MCF 10A (cell line): ENCODE measurements at regions not wholly inside any gene's neighbourhood (a gene's known extent, or its start where the extent isn't known, plus 50 kb on each side); places are given as distances from the start of the nearest gene placed in this dataset.

Experiments used
- BruUV-seq: library from RNA; stranded (reverse); fragments of 400-500 nt; replicated peaks from 2 replicates; lab custom pipeline; 2021; lab: Mats Ljungman, UMichigan
- CTCF ChIA-PET: fragments of 300-600 bp; sonication (Branson Sonifier 250); formaldehyde crosslinking; extraction: SDS; loops from one replicate; lab custom pipeline; 2021; ENCODE audit warnings: antibody characterized with exemption, inconsistent platforms; lab: Yijun Ruan, JAX
- POLR2A ChIA-PET: fragments of 300-600, 350-650 bp; sonication (Branson Sonifier 250); formaldehyde crosslinking; extraction: SDS; loops from one replicate; lab custom pipeline; 2020; ENCODE audit warnings: antibody characterized with exemption, inconsistent platforms; lab: Yijun Ruan, JAX
- DNase-seq: peaks from one replicate; pipeline ENCODE4 v3.0.0-alpha.2; 2018; ENCODE audit not compliant: unreplicated experiment
- H3K27ac Mint-ChIP-seq: one replicate; pipeline ENCODE4 v1.8.0; 2022; ENCODE audit warnings: mild to moderate bottlenecking, low read depth, mixed read lengths; ENCODE audit not compliant: unreplicated experiment
- H3K27me3 Mint-ChIP-seq: one replicate; pipeline ENCODE4 v1.8.0; 2022; ENCODE audit warnings: mixed read lengths; ENCODE audit not compliant: insufficient read depth, unreplicated experiment
- H3K36me3 Mint-ChIP-seq: one replicate; pipeline ENCODE4 v1.8.0; 2022; ENCODE audit warnings: mild to moderate bottlenecking, moderate library complexity, mixed read lengths; ENCODE audit not compliant: insufficient read depth, unreplicated experiment
- H3K4me1 Mint-ChIP-seq: one replicate; pipeline ENCODE4 v1.8.0; 2022; ENCODE audit warnings: mixed read lengths; ENCODE audit not compliant: insufficient read depth, unreplicated experiment
- H3K4me3 Mint-ChIP-seq: one replicate; pipeline ENCODE4 v1.8.0; 2022; ENCODE audit warnings: mild to moderate bottlenecking, moderate library complexity, mixed read lengths; ENCODE audit not compliant: unreplicated experiment
- H3K9me3 Mint-ChIP-seq: one replicate; pipeline ENCODE4 v1.8.0; 2022; ENCODE audit warnings: mixed read lengths; ENCODE audit not compliant: unreplicated experiment
- intact Hi-C: fragments of 100-400 bp; cut with micrococcal nuclease; formaldehyde crosslinking; loops from 2 replicates; pipeline ENCODE4 v1.14.1; 2022
- TF ChIP-seq, protein P1 (sequence below): fragments of 200-600 bp; IDR thresholded peaks from one replicate; pipeline ENCODE4 v1.8.0; 2022; ENCODE audit warnings: antibody characterized with exemption, mild to moderate bottlenecking; ENCODE audit not compliant: unreplicated experiment

DNA sequence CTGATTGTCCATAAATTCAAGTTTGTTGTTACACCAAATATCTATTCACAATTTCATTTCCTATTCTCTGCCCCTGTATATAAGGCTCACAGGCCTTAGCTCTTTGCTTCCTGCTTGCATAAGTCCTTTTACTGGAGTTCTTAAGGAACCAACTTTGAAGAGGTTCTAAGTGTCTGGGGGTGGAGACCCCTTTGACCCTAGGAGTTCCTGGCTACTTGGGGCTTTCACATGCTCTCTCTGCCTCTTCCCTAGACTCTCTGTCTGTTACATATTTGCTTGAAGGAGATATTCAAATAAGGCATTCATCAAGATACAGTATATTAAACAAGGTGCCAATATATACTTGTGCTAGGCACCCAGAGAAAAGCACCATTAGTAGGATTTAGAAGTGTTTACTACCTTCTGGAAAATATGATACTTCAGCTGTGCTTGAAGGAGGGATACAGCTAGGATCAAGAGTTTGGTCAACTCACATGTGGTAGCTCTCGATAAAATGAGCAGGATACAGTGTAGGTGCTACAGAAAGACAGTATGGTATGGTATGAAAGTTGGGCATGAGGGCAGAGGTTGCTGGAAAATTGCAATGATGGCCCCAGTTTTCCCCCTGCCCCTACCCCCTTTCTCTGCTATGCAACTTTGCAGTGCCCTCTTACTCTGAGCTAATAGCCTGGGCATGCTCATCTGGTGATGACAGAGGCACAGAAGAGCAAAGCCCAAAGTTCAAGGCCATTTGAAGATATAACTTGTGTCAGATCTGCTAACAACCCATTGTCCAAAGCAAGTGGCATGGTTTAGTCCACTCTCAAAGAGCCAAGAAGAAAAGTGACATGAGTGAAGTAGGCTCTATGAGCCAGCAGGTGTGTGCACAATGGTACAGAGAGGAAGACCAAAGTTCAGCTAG lies 107.6 kb upstream of the CPEB2 start:
- no peak overlapping the region for H3K4me3 Mint-ChIP-seq
- peaks cover 13% of the 10 kb centered on the region for H3K4me1 Mint-ChIP-seq
- H3K27me3 Mint-ChIP-seq, result no peaks in the 10 kb centered on the region
- H3K36me3 Mint-ChIP-seq, result no peaks in the 10 kb centered on the region
- ChIA-PET POLR2A (interaction anchor here (1.2 kb wide), 1 partner anchor 107 kb away, joined by 5 read pairs; no protein-coding TSS in a partner anchor), CTCF (interaction anchor here (0.6 to 0.9 kb wide), 3 partner anchors 69 to 107 kb away, joined by 3 to 5 read pairs (median 3); no protein-coding TSS in a partner anchor)
- TF ChIP-seq, protein P1, sequence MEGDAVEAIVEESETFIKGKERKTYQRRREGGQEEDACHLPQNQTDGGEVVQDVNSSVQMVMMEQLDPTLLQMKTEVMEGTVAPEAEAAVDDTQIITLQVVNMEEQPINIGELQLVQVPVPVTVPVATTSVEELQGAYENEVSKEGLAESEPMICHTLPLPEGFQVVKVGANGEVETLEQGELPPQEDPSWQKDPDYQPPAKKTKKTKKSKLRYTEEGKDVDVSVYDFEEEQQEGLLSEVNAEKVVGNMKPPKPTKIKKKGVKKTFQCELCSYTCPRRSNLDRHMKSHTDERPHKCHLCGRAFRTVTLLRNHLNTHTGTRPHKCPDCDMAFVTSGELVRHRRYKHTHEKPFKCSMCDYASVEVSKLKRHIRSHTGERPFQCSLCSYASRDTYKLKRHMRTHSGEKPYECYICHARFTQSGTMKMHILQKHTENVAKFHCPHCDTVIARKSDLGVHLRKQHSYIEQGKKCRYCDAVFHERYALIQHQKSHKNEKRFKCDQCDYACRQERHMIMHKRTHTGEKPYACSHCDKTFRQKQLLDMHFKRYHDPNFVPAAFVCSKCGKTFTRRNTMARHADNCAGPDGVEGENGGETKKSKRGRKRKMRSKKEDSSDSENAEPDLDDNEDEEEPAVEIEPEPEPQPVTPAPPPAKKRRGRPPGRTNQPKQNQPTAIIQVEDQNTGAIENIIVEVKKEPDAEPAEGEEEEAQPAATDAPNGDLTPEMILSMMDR, result no peak
- no peak for DNase-seq
- intact Hi-C loops, result no loop called here
- H3K27ac Mint-ChIP-seq, result no peak overlapping the region
- no TSS peak for BruUV-seq
- no peaks in the 10 kb centered on the region for H3K9me3 Mint-ChIP-seq

DNA sequence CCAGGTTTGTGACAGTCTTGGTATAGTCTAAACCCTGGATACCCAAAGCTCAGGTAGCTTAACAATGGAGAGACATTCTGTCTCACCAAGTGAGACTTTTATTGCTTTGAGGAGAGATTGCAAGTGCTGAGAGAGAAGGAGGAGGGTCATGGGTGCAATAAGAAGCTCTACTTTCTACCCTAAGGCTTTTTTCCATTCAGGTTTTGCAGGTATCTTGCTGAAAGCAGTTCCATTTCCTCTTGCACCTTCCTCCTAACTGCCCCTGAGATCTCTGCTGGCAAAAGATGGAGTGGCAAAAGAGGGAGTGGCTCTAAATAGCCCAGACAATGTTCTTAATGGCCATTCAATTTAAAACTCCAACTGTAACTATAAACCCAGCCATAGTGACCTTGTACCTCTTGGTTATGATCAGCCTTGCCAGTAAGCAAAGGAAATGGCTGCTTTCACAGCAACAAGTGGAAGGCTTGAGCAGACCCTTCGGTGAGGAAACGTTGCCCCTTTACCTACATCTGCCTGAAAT lies 105.6 kb upstream of the CPEB2 start:
- intact Hi-C loops, result no loop called here
- Mint-ChIP-seq H3K4me3 (no peak overlapping the region), H3K4me1 (peaks cover 13% of the 10 kb centered on the region), H3K27ac (no peak overlapping the region), H3K27me3 (no peaks in the 10 kb centered on the region), H3K9me3 (no peaks in the 10 kb centered on the region), H3K36me3 (no peaks in the 10 kb centered on the region)
- CTCF ChIA-PET, result interaction anchor here (1.2 to 1.7 kb wide), 2 partner anchors 11 to 345 kb away, joined by 4 to 7 read pairs; no protein-coding TSS in a partner anchor
- no TSS peak for BruUV-seq
- TF ChIP-seq, protein P1, result no peak
- POLR2A ChIA-PET, result interaction anchor here (0.6 to 1.0 kb wide), 3 partner anchors 19 to 102 kb away, joined by 3 to 4 read pairs (median 3); no protein-coding TSS in a partner anchor
- DNase-seq, result no peak

DNA sequence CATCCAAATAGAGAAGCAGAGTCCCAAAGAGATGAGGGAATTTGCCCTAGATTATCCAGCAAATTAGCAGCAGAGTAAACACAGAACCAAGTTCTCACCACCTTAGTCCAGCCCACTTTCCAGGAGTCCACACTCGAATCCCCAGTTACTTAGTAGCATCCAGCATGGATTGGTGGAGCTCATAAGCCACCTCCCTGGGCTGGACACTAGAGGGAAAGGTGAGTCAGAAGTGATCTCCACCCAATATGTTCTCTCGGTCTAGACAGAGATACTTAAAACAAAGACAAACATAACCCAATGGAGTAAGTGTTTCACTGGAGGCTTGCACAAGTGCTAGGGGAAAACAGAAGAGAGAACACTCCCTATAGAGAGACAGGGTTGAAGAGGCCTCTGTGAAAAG lies 105.1 kb upstream of the CPEB2 start:
- no TSS peak for BruUV-seq
- peak; percentile 43 for DNase-seq
- Mint-ChIP-seq H3K4me3 (no peak overlapping the region), H3K27me3 (no peaks in the 10 kb centered on the region), H3K27ac (no peak overlapping the region), H3K4me1 (peaks cover 13% of the 10 kb centered on the region), H3K9me3 (no peaks in the 10 kb centered on the region), H3K36me3 (no peaks in the 10 kb centered on the region)
- ChIA-PET POLR2A (interaction anchor here (0.6 to 1.0 kb wide), 2 partner anchors 18 to 31 kb away, joined by 3 to 4 read pairs; no protein-coding TSS in a partner anchor), CTCF (interaction anchor here (1.2 to 1.7 kb wide), 2 partner anchors 11 to 346 kb away, joined by 4 to 7 read pairs; no protein-coding TSS in a partner anchor)
- intact Hi-C loops, result no loop called here
- TF ChIP-seq, protein P1, result no peak

DNA sequence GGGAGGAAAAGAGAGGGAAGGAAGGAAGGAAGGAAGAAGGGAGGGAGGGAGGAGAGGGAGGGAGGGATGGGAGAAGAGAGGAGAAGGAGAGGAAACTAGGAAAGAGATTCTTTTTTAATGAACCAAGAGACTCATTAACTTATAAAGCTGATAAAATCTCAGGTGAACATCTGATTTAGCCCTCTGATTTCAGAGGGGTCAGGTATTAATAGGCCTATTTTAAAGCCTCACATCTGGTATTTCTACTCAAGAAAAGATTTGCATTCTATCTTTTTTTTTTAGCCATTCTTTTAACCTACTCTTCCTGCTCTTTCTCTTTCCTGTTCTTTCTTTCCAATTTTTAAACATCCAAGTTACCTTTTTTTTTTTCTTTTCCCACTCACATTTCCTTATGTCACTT lies 103.3 kb upstream of the CPEB2 start:
- intact Hi-C loops, result no loop called here
- H3K9me3 Mint-ChIP-seq, result no peaks in the 10 kb centered on the region
- TF ChIP-seq, protein P1, result no peak
- H3K27ac Mint-ChIP-seq, result no peak overlapping the region
- H3K36me3 Mint-ChIP-seq, result no peaks in the 10 kb centered on the region
- BruUV-seq, result no TSS peak
- DNase-seq, result no peak
- H3K27me3 Mint-ChIP-seq, result no peaks in the 10 kb centered on the region
- CTCF ChIA-PET, result interaction anchor here (0.6 to 0.8 kb wide), 2 partner anchors 11 to 1245 kb away, joined by 3 to 4 read pairs; no protein-coding TSS in a partner anchor
- H3K4me1 Mint-ChIP-seq, result peaks cover 13% of the 10 kb centered on the region
- POLR2A ChIA-PET, result interaction anchor here (1.0 kb wide), 1 partner anchor 9 kb away, joined by 3 read pairs; no protein-coding TSS in a partner anchor
- no peak overlapping the region for H3K4me3 Mint-ChIP-seq
